ENCODE measurements at regions not wholly inside any gene's neighbourhood (a gene's known extent, or its start where the extent isn't known, plus 50 kb on each side); places are given as distances from the start of the nearest gene placed in this dataset.

- no peaks in the 10 kb centered on the region for H3K4me1 Mint-ChIP-seq (ENCODE audit: unreplicated experiment)
- H3K36me3 Mint-ChIP-seq = no peaks in the 10 kb centered on the region
- H3K27me3 Mint-ChIP-seq = no peaks in the 10 kb centered on the region
- H3K9me3 Mint-ChIP-seq = no peaks in the 10 kb centered on the region
- DNase-seq (ENCODE audit: extremely low spot score, unreplicated experiment) = no peak
- no peak overlapping the region for H3K27ac Mint-ChIP-seq
- TF ChIP-seq CTCF (conservative IDR thresholded peaks at IDR 0.05) = no peak
- H3K4me3 Mint-ChIP-seq = no peak overlapping the region
These were observed 1249.9 kb downstream of the SLC16A7 start for GRCh38 chr12:60845696-60846095.

GRCh38 chr12:60847281-60847680, 1251.5 kb downstream of the SLC16A7 start:
- Mint-ChIP-seq H3K9me3 (no peaks in the 10 kb centered on the region), H3K36me3 (no peaks in the 10 kb centered on the region), H3K4me1 (ENCODE audit: unreplicated experiment) (no peaks in the 10 kb centered on the region), H3K4me3 (no peak overlapping the region), H3K27me3 (no peaks in the 10 kb centered on the region), H3K27ac (no peak overlapping the region)
- TF ChIP-seq CTCF (conservative IDR thresholded peaks at IDR 0.05) = no peak
- no peak for DNase-seq (ENCODE audit: extremely low spot score, unreplicated experiment)

- no peaks in the 10 kb centered on the region for H3K36me3 Mint-ChIP-seq
- no peak for TF ChIP-seq CTCF (conservative IDR thresholded peaks at IDR 0.05)
- H3K27me3 Mint-ChIP-seq = no peaks in the 10 kb centered on the region
- DNase-seq (ENCODE audit: extremely low spot score, unreplicated experiment) = no peak
- H3K4me3 Mint-ChIP-seq = no peak overlapping the region
- no peaks in the 10 kb centered on the region for H3K4me1 Mint-ChIP-seq (ENCODE audit: unreplicated experiment)
- H3K27ac Mint-ChIP-seq = no peak overlapping the region
- H3K9me3 Mint-ChIP-seq = no peaks in the 10 kb centered on the region
These were observed 1253.9 kb downstream of the SLC16A7 start for GRCh38 chr12:60849723-60850122.

- Mint-ChIP-seq H3K4me1 (ENCODE audit: unreplicated experiment) (no peaks in the 10 kb centered on the region), H3K27me3 (no peaks in the 10 kb centered on the region), H3K9me3 (no peaks in the 10 kb centered on the region), H3K27ac (no peak overlapping the region), H3K4me3 (no peak overlapping the region), H3K36me3 (no peaks in the 10 kb centered on the region)
- DNase-seq (ENCODE audit: extremely low spot score, unreplicated experiment) = no peak
- no peak for TF ChIP-seq CTCF (conservative IDR thresholded peaks at IDR 0.05)
These were observed 1257.6 kb downstream of the SLC16A7 start for GRCh38 chr12:60853407-60853806.

- Mint-ChIP-seq H3K4me3 (no peak overlapping the region), H3K36me3 (no peaks in the 10 kb centered on the region), H3K9me3 (no peaks in the 10 kb centered on the region), H3K27me3 (no peaks in the 10 kb centered on the region), H3K27ac (no peak overlapping the region), H3K4me1 (ENCODE audit: unreplicated experiment) (no peaks in the 10 kb centered on the region)
- no peak for DNase-seq (ENCODE audit: extremely low spot score, unreplicated experiment)
- TF ChIP-seq CTCF (conservative IDR thresholded peaks at IDR 0.05) = no peak
These were observed 1267.6 kb downstream of the SLC16A7 start for GRCh38 chr12:60863421-60863820.

- no peaks in the 10 kb centered on the region for H3K4me1 Mint-ChIP-seq (ENCODE audit: unreplicated experiment)
- no peak for DNase-seq (ENCODE audit: extremely low spot score, unreplicated experiment)
- H3K4me3 Mint-ChIP-seq = no peak overlapping the region
- H3K36me3 Mint-ChIP-seq = no peaks in the 10 kb centered on the region
- no peak overlapping the region for H3K27ac Mint-ChIP-seq
- no peak for TF ChIP-seq CTCF (conservative IDR thresholded peaks at IDR 0.05)
- no peaks in the 10 kb centered on the region for H3K9me3 Mint-ChIP-seq
- no peaks in the 10 kb centered on the region for H3K27me3 Mint-ChIP-seq
These were observed 1276.4 kb downstream of the SLC16A7 start for GRCh38 chr12:60872219-60872618.
